Sigmoid colon (tissue), 6 donors: ENCODE measurements at regions not wholly inside any gene's neighbourhood (a gene's known extent, or its start where the extent isn't known, plus 50 kb on each side); places are given as distances from the start of the nearest gene placed in this dataset.

Source experiments
- DNase-seq: peaks from one replicate; pipeline ENCODE4 v3.0.0-alpha.2; 2019
- H3K27ac ChIP-seq, 4 donors: fragments of 200-600 bp; sonication (generic); one replicate each; pipeline ENCODE4 v1.5.1; 2016 to 2019; ENCODE audit warnings: mild to moderate bottlenecking in 1 of 4
- H3K27me3 ChIP-seq, 3 donors: fragments of 200-600 bp; sonication (generic); one replicate each; pipeline ENCODE4 v1.5.1; 2019; ENCODE audit warnings: mild to moderate bottlenecking in 1 of 3
- H3K36me3 ChIP-seq, 4 donors: fragments of 200-600 bp; sonication (generic); one replicate each; pipeline ENCODE4 v1.5.1; 2016 to 2019
- H3K4me1 ChIP-seq, 4 donors: fragments of 200-600 bp; sonication (generic); one replicate each; pipeline ENCODE4 v1.5.1; 2017 to 2019
- H3K4me3 ChIP-seq, 4 donors: fragments of 200-600 bp; sonication (generic); one replicate each; pipeline ENCODE4 v1.5.1; 2017 to 2019; ENCODE audit warnings: mild to moderate bottlenecking in 2 of 4, moderate library complexity in 1 of 4
- H3K9me3 ChIP-seq, 4 donors: fragments of 200-600 bp in 3 of 4; sonication (generic) in 3 of 4; one replicate each; pipeline versions ENCODE4 v1.5.1 to v1.6.1; 2013 to 2019
- EP300 ChIP-seq, 4 donors: sonication (generic); formaldehyde crosslinking; IDR thresholded peaks; one replicate each; pipeline ENCODE4 v1.6.1; 2017; ENCODE audit warnings: antibody characterized with exemption in 4 of 4
- POLR2A ChIP-seq, 2 donors: fragments of 450-650 bp; IDR thresholded peaks; one replicate each; pipeline ENCODE4 v1.6.1; 2016; ENCODE audit warnings: antibody characterized with exemption in 2 of 2, mild to moderate bottlenecking in 2 of 2, moderate library complexity in 2 of 2
- POLR2AphosphoS5 ChIP-seq, 4 donors: sonication (generic); formaldehyde crosslinking; IDR thresholded peaks; one replicate each; pipeline ENCODE4 v1.6.1; 2017; ENCODE audit warnings: antibody characterized with exemption in 4 of 4
- WGBS, 2 donors: extraction: QIAGEN DNeasy Blood & Tissue Kit; methylation state at CpG; one replicate each; pipeline ENCODE4 v1.1.7; 2013; 5-methylcytosine and 5-hydroxymethylcytosine counted together
- intact Hi-C: fragments of 100-400 bp; cut with DNase I; formaldehyde crosslinking; loops from one replicate; pipeline ENCODE4 v1.15.1; 2023
- TF ChIP-seq, protein P1 (sequence below), 4 experiments: fragments of 450-650 bp in 3 of 4; fragments of 200-600 bp in 1 of 4; IDR thresholded peaks; one replicate each; pipeline ENCODE4 v1.5.1; 2016 to 2019; ENCODE audit warnings: antibody characterized with exemption in 4 of 4, mild to moderate bottlenecking in 3 of 4, moderate library complexity in 2 of 4
- donor health status: healthy with polysubstance abuse.
- donor health status: healthy.

- WGBS, 2 donors = 11 to 41% methylated on average over 11 of the region's 11 CpGs
- H3K4me3 ChIP-seq = no peak overlapping the region
- DNase-seq = no peak
Observed at GRCh38 chr7:36037121-36037662, 115.9 kb upstream of the EEPD1 start.

GRCh38 chr7:36038063-36038721, 114.9 kb upstream of the EEPD1 start:
- no peaks in the 10 kb centered on the region for H3K27me3 ChIP-seq
- H3K27ac ChIP-seq = peak overlapping the region in 2 of 4 donors; percentile 7 to 32
- H3K9me3 ChIP-seq = no peaks in the 10 kb centered on the region
- WGBS, 2 donors = 66 to 79% methylated on average over 7 of the region's 7 CpGs
- intact Hi-C loops = no loop called here
- no peak for DNase-seq
- TF ChIP-seq, protein P1, sequence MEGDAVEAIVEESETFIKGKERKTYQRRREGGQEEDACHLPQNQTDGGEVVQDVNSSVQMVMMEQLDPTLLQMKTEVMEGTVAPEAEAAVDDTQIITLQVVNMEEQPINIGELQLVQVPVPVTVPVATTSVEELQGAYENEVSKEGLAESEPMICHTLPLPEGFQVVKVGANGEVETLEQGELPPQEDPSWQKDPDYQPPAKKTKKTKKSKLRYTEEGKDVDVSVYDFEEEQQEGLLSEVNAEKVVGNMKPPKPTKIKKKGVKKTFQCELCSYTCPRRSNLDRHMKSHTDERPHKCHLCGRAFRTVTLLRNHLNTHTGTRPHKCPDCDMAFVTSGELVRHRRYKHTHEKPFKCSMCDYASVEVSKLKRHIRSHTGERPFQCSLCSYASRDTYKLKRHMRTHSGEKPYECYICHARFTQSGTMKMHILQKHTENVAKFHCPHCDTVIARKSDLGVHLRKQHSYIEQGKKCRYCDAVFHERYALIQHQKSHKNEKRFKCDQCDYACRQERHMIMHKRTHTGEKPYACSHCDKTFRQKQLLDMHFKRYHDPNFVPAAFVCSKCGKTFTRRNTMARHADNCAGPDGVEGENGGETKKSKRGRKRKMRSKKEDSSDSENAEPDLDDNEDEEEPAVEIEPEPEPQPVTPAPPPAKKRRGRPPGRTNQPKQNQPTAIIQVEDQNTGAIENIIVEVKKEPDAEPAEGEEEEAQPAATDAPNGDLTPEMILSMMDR (IDR thresholded peaks at IDR 0.05) = no peak
- TF ChIP-seq POLR2A (IDR thresholded peaks at IDR 0.05) (no peak), POLR2AphosphoS5 (IDR thresholded peaks at IDR 0.05) (no peak), EP300 (IDR thresholded peaks at IDR 0.05) (no peak)
- H3K4me1 ChIP-seq = peaks cover 0 to 9% (median 6%) of the 10 kb centered on the region in 4 donors
- H3K36me3 ChIP-seq = no peaks in the 10 kb centered on the region
- no peak overlapping the region for H3K4me3 ChIP-seq

More at GRCh38 chr7:36037121-36037662, 115.9 kb upstream of the EEPD1 start:
- TF ChIP-seq POLR2AphosphoS5 (IDR thresholded peaks at IDR 0.05) (peak in 1 of 4 donors; percentile 36), POLR2A (IDR thresholded peaks at IDR 0.05) (no peak)
- Histone ChIP-seq H3K27me3 (no peaks in the 10 kb centered on the region), H3K36me3 (no peaks in the 10 kb centered on the region), H3K9me3 (no peaks in the 10 kb centered on the region), H3K4me1 (peaks cover 0 to 14% (median 13%) of the 10 kb centered on the region in 4 donors), H3K27ac (peak overlapping the region in 3 of 4 donors; percentile 23 to 35 (median 32))
- intact Hi-C loops = no loop called here

DNA sequence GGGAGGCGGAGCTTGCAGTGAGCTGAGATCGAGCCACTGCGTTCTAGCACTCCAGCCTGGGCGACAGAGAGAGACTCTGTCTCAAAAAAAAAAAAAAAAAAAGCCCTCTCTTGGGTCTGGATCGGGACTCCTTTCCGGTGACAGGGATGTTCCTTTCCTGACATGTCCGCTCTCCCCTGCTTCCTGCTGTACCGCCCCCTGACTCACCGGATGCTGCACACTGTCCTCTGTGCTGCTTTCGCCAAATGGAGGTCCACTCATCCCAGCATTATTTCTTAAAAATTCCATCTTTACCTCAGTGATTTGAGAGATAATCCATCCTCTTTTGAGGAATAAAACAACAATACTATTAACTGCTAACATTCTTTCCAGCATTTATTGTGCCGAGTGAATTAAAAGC, 113.8 kb upstream of the EEPD1 start:
- WGBS, 2 donors = 79 to 80% methylated on average over 11 of the region's 11 CpGs
- no peaks in the 10 kb centered on the region for H3K9me3 ChIP-seq
- H3K4me3 ChIP-seq = no peak overlapping the region
- H3K27me3 ChIP-seq = no peaks in the 10 kb centered on the region
- intact Hi-C loops = no loop called here
- no peaks in the 10 kb centered on the region for H3K36me3 ChIP-seq
- H3K4me1 ChIP-seq = peaks cover 0 to 9% (median 6%) of the 10 kb centered on the region in 4 donors
- H3K27ac ChIP-seq = no peak overlapping the region
- DNase-seq = no peak
- TF ChIP-seq POLR2A (IDR thresholded peaks at IDR 0.05) = no peak
- TF ChIP-seq EP300 (IDR thresholded peaks at IDR 0.05) = no peak
- TF ChIP-seq, protein P1 (IDR thresholded peaks at IDR 0.05) = no peak
- no peak for TF ChIP-seq POLR2AphosphoS5 (IDR thresholded peaks at IDR 0.05)

DNA sequence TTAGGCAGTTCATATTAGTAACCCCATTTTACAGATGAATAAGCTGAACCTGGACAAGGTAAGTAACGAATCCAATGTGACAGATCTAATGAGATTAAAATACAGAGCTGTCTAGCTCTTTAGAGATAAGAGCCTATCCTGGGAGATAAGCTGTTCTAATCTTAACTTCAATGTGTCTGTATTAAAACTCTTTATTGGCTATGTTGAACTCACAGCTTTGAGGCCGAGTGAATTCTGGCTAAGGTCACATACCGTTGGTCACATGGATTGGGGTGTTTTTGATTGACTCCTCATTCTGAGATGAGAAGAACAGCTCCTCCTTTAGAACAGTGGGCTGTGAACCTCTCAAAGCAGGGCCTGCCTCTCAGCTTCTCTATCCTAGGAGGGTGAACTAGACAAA, 113.4 kb upstream of the EEPD1 start:
- H3K27ac ChIP-seq = no peak overlapping the region
- DNase-seq = no peak
- WGBS, 2 donors = 72 to 86% methylated on average over 3 of the region's 3 CpGs
- no peak overlapping the region for H3K4me3 ChIP-seq
- no peaks in the 10 kb centered on the region for H3K27me3 ChIP-seq
- peaks cover 0 to 9% (median 6%) of the 10 kb centered on the region in 4 donors for H3K4me1 ChIP-seq
- H3K36me3 ChIP-seq = no peaks in the 10 kb centered on the region
- intact Hi-C loops = no loop called here
- H3K9me3 ChIP-seq = no peaks in the 10 kb centered on the region
- TF ChIP-seq POLR2AphosphoS5 (IDR thresholded peaks at IDR 0.05) (no peak), POLR2A (IDR thresholded peaks at IDR 0.05) (no peak), EP300 (IDR thresholded peaks at IDR 0.05) (no peak)
- TF ChIP-seq, protein P1 (IDR thresholded peaks at IDR 0.05) = no peak

- no peak overlapping the region for H3K27ac ChIP-seq
- no peaks in the 10 kb centered on the region for H3K36me3 ChIP-seq
- TF ChIP-seq, protein P1 (IDR thresholded peaks at IDR 0.05) = no peak
- TF ChIP-seq POLR2A (IDR thresholded peaks at IDR 0.05) (no peak), EP300 (IDR thresholded peaks at IDR 0.05) (no peak), POLR2AphosphoS5 (IDR thresholded peaks at IDR 0.05) (no peak)
- intact Hi-C loops = no loop called here
- no peak for DNase-seq
- no peaks in the 10 kb centered on the region for H3K9me3 ChIP-seq
- 93 to 96% methylated on average over 3 of the region's 3 CpGs for WGBS, 2 donors
- H3K27me3 ChIP-seq = no peaks in the 10 kb centered on the region
- no peak overlapping the region for H3K4me3 ChIP-seq
- H3K4me1 ChIP-seq = peaks cover 0 to 9% (median 6%) of the 10 kb centered on the region in 4 donors
Observed at GRCh38 chr7:36040679-36041078, 112.4 kb upstream of the EEPD1 start.
